AG04450 (cell line): ENCODE measurements at regions not wholly inside any gene's neighbourhood (a gene's known extent, or its start where the extent isn't known, plus 50 kb on each side); places are given as distances from the start of the nearest gene placed in this dataset.

Experiments
- CTCF ChIA-PET: fragments of 300-600, 350-600 bp; formaldehyde crosslinking; extraction: SDS; loops from one replicate; lab custom pipeline; 2022; ENCODE audit warnings: antibody characterized with exemption, inconsistent platforms; lab: Charles Lee
- POLR2A ChIA-PET: fragments of 350-600 bp; formaldehyde crosslinking; extraction: SDS; loops from one replicate; lab custom pipeline; 2021; ENCODE audit warnings: antibody characterized with exemption, inconsistent platforms; lab: Yijun Ruan, JAX
- DNase-seq: peaks from one replicate; pipeline ENCODE4 v3.0.0-alpha.2; 2011; ENCODE audit warnings: low read depth, low spot score
- H3K27ac ChIP-seq: one replicate; pipeline ENCODE4 v1.5.1; 2012; ENCODE audit warnings: low read depth, low read length, control low read depth
- H3K27me3 ChIP-seq: one replicate; pipeline ENCODE4 v1.6.0; 2012; ENCODE audit warnings: low read length; ENCODE audit not compliant: control insufficient read depth, insufficient read depth
- H3K4me3 ChIP-seq: 2 replicates; pipeline ENCODE4 v1.5.1; 2011; ENCODE audit warnings: mild to moderate bottlenecking, low read depth, low read length, control low read depth
- H3K9me3 ChIP-seq: 2 replicates; pipeline ENCODE4 v1.5.1; 2012; ENCODE audit warnings: low read length; ENCODE audit not compliant: control insufficient read depth, insufficient read depth
- TF ChIP-seq, protein P1 (sequence below): IDR thresholded peaks from 2 replicates; pipeline ENCODE4 v1.5.1; 2011; ENCODE audit warnings: low read depth, low read length, control low read depth, inconsistent platforms

DNA sequence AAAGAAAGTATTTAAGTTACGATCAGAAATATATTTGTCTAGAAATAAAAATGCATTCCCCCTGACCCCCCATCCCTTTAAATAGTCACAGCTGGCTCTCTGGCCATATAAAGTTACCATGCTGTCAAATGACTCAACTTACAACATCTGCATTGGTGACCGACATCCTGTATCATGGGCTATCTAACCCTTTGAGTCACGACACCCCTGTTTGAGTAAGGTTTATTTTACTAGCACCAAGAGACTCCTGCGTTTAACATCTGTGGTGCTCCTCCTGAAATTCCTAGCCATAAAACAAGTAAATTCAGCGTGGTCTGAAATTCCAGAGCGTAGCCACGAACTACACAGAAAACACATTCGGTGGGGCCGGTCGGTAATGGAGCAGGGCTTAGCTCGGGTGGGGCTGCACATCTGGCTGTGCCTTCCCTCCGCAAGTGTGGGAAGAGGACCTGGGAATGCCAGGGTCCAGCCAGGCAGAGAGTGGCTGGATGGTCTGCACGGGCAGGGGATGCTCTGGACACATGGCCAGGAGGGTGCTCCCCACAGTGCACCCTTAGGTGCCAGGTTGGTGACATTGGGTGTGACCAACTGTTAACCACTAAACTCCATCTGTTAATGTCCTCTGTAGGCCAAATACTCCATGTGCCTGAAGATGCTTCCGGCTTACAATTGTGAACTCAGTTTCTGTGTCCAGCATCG, 53.0 kb upstream of the CLDN14 start:
- POLR2A ChIA-PET: no interaction called here
- peaks cover 27% of the 10 kb centered on the region for H3K27me3 ChIP-seq
- CTCF ChIA-PET: no interaction called here
- H3K4me3 ChIP-seq: no peak overlapping the region
- DNase-seq: no peak
- H3K27ac ChIP-seq: no peak overlapping the region
- no peaks in the 10 kb centered on the region for H3K9me3 ChIP-seq
- TF ChIP-seq, protein P1, sequence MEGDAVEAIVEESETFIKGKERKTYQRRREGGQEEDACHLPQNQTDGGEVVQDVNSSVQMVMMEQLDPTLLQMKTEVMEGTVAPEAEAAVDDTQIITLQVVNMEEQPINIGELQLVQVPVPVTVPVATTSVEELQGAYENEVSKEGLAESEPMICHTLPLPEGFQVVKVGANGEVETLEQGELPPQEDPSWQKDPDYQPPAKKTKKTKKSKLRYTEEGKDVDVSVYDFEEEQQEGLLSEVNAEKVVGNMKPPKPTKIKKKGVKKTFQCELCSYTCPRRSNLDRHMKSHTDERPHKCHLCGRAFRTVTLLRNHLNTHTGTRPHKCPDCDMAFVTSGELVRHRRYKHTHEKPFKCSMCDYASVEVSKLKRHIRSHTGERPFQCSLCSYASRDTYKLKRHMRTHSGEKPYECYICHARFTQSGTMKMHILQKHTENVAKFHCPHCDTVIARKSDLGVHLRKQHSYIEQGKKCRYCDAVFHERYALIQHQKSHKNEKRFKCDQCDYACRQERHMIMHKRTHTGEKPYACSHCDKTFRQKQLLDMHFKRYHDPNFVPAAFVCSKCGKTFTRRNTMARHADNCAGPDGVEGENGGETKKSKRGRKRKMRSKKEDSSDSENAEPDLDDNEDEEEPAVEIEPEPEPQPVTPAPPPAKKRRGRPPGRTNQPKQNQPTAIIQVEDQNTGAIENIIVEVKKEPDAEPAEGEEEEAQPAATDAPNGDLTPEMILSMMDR: no peak

DNA sequence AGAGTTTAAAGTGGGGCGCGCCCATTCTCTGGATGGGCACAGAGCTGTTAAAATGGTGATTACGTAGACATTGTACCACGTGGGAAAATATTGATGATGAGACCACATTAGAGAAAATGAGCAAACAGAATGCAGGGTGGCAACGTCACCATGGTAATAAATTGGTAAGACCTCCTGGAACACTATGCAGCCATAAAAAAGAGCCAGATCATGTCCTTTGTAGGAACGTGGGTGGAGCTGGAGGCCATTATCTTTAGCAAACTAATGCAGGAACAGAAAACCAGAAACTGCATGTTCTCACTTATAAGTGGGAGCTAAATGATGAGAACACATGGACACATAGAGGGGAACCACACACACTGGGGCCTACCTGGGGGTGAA, 53.5 kb upstream of the CLDN14 start:
- DNase-seq: no peak
- H3K4me3 ChIP-seq: no peak overlapping the region
- ChIA-PET CTCF (no interaction called here), POLR2A (no interaction called here)
- no peaks in the 10 kb centered on the region for H3K9me3 ChIP-seq
- TF ChIP-seq, protein P1: no peak
- H3K27me3 ChIP-seq: peaks cover 21% of the 10 kb centered on the region
- no peak overlapping the region for H3K27ac ChIP-seq

DNA sequence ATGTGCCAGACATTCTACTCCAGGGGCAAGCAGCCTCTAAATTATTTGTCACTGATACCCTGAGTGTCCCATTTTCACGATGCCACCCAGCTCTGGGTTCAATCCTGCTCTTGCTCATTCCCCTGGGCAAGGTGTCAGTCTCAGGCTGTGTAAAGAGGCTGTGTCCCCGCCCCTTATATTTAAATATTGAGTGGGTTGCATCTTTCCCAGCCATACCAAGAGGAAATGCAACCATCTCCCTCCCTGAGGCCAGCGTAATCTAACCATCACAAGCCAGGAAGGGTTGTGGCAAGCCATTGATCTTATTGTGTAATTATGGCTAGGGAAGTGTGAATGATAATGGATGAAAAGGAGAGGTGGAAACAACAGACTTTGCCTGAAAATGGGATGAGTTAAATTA, 54.7 kb upstream of the CLDN14 start:
- TF ChIP-seq, protein P1: no peak
- no peaks in the 10 kb centered on the region for H3K9me3 ChIP-seq
- peaks cover 13% of the 10 kb centered on the region for H3K27me3 ChIP-seq
- DNase-seq: no peak
- ChIA-PET CTCF (no interaction called here), POLR2A (no interaction called here)
- no peak overlapping the region for H3K4me3 ChIP-seq
- no peak overlapping the region for H3K27ac ChIP-seq

DNA sequence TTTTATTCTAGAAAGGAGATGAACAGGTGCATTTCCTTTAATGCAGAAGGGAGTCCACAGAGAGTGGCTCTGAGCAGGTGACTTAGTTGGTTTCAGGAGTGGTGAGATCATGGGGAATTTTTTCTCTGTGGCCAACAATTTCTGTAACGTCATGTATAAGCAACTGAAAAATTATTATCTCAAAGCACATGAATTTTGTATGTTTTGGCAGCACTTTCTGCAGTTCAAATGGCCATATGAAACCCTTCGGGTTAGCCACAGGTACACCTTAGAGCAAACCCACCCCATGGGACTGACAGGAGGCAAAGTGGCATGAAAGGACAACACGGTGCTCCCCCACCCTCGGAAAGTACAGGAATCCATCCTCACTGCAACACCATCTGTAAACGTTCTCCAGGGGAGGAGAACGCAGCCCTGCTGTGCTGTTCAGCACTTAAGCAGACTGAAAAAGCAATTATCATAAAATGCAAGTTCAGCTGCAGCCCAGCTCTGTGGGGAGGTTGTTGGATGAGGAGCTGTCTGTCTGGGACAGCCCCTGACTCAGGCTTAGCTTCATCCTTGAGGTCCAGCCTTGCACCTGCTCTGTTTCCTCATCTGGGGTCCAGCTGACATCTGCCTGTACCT, 55.8 kb upstream of the CLDN14 start:
- ChIA-PET POLR2A (no interaction called here), CTCF (interaction anchor here (0.5 kb wide), 2 partner anchors 87 to 825 kb away, joined by 3 to 4 read pairs; no protein-coding TSS in a partner anchor)
- Histone ChIP-seq H3K9me3 (no peaks in the 10 kb centered on the region), H3K27me3 (peaks cover 11% of the 10 kb centered on the region), H3K4me3 (no peak overlapping the region), H3K27ac (no peak overlapping the region)
- TF ChIP-seq, protein P1: no peak
- no peak for DNase-seq

DNA sequence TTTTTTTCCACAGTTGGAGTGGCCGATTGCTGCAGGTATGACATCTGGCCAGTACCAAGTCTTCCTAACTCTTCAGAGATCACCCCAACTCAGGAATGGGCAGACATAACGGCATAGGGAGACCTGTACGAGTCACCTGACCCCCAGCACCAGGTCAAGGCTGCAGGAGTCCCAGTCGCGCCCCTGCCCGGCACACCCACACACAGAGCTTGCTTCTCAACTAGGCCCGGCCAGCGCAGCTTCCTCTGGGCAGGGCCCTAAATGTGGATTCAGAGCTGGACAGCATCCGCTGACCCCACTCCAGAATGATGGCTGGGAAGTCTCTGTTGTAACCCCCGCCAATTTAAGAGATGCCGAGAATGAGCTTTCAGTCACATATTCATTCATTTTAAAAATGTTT, 58.8 kb upstream of the CLDN14 start:
- Histone ChIP-seq H3K27ac (no peak overlapping the region), H3K4me3 (no peak overlapping the region), H3K27me3 (peaks cover 32% of the 10 kb centered on the region), H3K9me3 (no peaks in the 10 kb centered on the region)
- ChIA-PET POLR2A (no interaction called here), CTCF (no interaction called here)
- no peak for DNase-seq
- TF ChIP-seq, protein P1: no peak
